Occipital lobe (tissue), 1 donor: ENCODE measurements at regions not wholly inside any gene's neighbourhood (a gene's known extent, or its start where the extent isn't known, plus 50 kb on each side); places are given as distances from the start of the nearest gene placed in this dataset.

ENCODE experiments used
- DNase-seq: peaks from one replicate; lab custom pipeline; 2025; lab: John Stamatoyannopoulos, UW

DNA sequence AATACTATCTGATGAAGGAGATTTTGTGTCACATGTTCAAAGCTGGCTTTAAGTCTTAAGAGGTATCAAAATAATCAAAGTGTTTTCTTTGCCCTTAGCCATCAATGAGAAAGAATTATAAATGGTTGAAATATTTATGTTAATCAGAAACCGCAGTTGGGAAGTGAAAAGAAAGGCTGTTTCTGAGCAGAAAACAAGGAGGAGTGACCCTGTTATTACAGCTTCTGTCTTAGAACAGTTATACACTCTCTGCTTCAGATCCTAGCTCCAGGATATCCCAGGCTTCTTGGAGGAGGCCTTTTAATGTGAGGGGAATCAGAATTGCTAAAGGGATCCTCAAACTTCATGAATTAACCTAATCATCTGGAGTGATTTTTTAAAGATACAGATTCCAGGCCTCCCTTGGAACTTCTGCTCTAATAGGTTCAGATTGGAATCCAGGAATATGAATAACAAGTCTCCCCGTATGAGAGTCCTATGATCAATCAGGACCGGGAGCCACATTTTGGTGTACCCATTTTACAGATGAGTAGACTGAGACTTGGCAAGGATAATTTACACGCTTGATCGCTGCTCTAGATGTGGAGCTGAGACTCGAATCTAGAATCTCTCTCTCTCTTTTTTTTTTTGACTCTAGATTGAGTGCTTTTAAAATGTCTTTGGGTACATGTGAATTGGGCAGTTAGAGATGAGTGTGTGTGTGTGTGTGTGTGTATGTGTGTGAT, 50.8 kb upstream of the JAG1 start:
- DNase-seq: no peak

DNA sequence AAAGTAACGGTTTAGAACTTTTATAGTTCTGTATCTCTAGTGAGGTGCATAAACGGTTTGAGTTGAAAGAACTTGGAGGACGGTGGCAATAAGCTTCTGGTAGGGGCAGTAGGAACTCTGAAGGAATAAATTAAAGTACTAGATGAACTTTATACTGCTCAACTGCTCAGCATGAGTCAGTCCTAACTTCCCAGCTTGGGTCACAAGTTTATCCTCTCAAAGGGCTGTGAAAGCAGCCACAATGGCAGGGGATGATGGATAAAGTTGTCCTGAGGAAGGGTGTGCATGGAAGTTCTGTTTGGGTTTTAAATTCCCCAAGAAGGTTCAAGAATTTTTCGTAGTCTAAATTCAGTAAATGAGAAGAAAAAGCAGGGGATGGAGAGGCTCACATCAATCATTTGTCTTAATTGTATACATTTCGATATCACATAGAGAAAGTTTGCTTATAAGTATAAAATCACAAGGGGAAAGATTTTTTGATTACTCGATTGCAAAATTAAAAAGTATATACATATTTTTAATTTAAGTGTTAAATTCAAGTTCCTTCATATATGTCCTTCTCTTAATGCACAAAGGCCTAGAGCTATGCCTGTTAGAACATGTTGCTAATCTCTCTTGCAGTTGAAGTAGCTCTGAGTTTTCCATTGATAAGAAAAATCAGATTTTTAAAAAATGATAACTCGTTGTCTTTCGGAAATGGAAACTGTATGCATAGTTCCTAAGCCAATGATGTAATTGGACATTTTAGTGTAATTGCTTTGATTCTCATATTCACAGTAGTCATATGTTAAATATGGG, 55.3 kb upstream of the JAG1 start:
- DNase-seq: no peak

DNA sequence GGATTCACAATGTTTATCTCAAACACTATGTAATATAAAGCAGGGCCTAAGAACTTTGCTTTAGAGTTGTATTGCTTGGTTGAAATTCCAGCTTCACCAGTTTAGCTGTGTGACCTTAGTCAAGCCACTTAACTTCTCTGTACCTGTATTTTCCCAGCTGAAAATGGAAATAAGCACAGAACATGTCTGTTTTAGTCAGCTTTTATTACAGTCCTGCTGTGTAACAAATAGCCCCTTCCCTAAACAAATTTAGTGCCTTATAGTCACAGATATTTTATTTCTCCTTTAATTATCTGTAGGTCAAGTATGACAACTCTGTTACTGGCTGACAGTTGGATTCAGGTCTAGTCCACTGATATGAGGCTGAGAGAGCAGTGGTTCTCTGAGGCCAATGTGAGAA, 56.0 kb upstream of the JAG1 start:
- DNase-seq: no peak

DNA sequence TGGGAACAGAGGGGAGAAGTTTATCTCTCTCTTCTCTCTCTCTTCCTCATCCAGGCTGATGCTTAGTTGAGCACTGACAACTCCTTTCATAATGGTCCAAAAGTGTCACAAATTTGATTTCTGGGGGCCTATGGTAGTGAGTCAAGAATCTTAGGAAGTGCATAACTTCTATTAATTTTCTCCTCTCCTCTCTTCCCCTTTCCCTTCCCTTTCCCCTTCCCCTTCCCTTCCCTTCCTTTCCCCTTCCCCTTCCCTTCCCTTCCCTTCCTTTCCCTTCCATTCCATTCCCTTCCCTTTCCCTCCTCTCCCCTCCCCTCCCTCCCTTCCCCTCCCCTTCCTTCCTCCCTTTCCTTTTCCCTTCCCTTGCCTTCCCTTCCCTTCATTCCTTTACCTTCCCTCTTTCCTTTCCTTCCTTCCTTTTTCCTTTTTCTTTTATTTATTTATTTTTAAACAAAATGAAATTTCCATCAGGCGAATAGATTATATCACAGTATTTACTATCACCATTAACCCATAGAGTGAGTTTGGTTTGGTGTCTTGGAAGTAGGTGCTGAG, 56.9 kb upstream of the JAG1 start:
- no peak for DNase-seq

DNA sequence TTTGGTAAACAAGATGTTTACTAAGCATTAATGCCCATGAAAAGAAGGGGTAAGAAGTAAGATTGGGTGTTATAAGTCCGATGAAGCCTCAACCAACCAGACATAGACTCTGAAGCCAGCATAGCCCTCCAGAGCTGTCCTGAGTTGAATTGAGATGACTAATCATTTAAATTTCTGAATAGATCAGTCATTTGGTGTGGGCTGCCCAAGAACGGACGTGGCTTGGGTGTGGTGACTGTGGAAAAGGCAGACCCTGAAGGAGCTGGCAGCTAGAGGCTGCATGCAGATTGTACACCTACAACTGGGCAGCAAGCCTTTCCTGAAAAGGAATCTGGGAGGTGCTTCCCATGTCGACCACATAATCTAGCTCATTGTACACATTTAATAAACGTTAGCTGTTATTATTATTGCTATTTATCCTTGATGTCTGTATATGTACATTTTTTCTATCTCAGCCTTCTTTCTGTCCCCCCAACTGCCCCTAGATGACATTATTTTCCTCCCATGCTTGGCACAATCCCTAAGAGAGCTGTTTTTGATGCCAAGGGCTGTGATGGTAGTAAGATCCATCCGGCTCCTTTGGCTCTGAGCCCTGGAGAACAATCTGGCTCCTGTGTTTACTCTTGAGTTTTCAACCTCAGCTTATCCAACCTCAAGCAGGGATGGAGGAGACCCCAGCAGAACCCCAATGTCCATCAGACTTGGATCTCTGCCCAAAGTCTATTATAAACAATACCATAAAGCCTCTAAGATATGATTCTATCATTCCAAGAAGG, 57.6 kb upstream of the JAG1 start:
- no peak for DNase-seq

DNA sequence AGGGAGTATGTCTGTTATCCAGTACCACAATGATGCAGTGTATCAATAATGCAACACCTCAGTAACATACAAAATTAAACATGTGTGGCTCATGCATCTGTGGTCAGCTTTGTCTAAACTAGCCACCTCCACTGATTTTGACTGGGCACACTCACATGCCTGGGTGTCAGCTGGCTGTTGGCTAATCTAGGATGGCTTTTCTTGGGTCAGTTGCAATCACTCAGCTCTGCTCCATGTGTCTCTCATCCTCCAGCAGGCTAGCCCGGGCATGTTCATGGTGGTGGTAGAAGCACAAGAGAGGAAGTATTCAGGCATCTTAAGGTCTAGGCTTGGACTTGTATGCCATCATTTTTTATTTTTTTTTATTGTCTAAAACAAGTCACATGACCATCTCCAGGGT, 59.3 kb upstream of the JAG1 start:
- no peak for DNase-seq

DNA sequence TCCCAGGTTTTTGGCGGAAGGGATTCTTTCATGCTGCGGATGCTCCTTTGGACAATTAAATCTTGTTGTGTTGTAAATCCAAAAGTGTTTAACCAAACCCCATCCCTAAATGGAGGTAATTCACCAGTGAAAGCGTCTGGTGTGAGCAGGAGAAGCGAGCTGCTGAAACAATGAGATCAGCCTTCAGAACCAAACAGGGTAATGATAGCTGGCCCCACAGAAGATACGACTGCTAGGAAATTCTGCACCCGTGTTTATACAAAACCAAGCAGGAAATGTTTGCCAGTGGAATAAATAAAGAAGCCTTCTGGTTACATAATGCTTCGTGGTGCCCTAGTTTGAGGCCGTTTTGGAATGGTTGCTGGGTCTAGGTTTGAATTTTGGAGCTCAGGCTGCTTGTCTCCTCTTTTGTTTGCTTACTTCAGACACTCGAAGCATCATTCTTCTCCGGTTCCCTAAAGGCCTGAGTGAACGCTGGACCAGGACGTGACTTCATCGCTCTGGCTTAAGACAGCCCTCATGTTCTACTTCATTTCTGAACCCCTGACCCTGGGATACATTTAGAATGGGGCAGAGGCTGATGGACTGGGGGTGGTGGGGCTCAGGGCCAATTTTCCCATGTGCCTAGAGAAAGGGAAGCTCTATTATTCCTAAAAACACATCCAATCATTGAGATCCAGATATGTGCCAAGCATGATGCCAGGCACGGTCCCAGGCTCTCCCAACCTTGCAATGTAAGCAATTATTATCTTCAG, 61.6 kb upstream of the JAG1 start:
- no peak for DNase-seq

DNA sequence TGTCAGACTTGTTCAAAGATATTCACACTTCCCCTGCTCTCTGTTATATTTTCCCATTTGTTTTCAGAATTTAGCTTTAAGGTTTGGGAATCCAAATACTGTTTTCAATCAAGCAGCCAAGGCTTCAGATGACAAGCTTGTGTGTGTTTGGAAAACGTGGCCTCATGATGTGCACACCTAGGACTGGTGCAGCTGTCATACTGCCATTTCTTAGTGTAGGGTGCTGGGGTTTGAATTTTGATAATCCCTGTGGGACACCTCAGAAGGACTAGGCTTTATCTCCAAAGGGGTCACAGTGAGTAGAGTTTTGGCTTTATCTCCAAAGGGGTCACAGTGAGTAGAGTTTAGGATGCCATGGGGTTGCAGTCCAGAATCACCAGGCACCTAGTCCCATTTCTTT, 65.3 kb upstream of the JAG1 start:
- no peak for DNase-seq

DNA sequence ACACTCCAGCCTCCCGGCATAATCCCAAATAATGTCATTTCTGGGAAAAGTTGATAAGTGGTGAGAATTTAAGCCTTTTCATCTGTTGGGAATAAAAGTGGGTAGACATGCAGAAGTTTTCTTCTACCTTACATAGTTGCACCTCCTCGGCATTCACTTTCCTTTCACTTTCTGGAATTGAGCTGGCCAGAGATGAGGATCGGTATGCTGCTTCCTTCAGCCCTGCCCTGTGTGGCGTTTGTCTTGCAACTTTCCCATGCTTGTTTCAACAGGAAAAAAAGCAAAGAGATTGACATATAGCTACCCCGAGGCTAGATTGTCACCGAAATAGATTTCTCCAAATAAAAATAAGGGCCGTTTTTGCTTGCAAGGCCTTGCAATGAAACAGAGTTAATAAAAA, 65.8 kb upstream of the JAG1 start:
- DNase-seq: no peak

DNA sequence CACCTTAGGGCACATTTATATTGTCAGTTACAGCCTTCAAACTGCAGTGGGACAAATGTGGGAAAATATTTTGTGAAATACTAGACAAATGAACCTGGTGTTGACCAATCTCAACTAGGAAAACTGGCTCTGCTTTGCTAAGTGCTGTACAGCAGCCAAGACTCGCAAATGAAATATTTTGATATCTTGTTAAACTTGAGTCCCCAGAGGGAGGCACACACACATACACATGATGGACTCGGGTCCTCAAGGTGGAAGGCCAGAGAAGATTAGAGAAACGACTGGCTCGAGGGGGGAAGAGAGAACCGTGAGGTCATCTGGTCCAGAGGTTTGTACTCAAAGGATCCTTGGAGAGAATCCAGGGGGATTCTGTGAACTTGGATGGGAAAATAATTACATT, 67.3 kb upstream of the JAG1 start:
- DNase-seq: no peak

DNA sequence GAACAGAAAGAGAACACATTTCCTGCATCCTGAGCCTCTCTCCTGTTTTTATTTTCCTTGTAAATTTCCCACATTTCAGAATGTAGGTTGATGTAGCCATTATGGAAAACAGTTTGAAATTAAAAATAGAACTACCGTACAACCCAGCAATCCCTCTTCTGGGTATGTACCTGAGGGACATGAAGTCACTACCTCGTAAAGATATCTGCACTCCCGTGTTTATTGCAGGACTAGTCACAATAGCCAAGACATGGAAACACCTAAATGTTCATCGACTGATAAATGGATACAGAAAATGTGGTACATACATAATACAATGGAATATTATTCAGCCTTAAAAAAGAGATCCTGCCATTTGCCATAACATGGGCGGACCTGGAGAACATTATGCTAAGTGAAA, 72.0 kb upstream of the JAG1 start:
- no peak for DNase-seq

DNA sequence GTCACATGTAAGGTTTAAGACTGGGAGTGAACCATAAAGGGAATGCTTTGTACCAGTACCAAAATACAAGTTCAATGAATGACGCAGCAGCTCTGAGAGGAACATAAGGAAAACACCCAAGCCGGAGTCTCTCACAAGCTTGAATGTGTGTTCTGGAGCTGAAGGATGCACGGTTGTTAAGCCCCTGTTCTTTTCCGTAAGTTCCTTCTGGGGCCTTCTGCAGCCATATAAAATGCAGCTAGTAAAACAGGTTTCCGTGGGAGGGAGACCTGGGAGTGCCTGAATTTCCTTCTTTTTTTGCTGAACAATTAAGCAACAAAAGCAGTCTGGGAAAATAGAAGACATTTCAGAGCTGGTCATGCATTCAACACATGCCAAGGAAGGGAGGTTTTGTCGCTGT, 73.2 kb upstream of the JAG1 start:
- DNase-seq: no peak

DNA sequence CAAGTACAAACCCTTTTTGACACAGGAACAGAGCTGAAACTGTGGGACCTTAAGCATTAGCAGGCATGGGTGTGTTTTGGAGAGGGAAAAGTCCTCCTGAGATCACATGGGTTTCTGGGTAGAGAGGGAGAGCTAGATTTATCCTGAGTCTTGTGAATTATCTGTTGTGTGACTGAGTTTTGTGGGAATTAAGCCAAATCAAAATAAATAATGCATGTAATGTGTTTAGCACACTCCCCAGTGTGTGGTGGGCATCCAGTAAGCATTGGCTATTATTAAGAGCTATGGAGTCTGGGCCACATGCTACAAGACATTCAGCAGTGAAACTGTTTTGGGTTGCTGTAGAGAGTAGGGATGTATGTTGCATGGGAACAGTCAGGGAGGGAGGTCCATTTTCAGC, 75.3 kb upstream of the JAG1 start:
- DNase-seq: no peak

DNA sequence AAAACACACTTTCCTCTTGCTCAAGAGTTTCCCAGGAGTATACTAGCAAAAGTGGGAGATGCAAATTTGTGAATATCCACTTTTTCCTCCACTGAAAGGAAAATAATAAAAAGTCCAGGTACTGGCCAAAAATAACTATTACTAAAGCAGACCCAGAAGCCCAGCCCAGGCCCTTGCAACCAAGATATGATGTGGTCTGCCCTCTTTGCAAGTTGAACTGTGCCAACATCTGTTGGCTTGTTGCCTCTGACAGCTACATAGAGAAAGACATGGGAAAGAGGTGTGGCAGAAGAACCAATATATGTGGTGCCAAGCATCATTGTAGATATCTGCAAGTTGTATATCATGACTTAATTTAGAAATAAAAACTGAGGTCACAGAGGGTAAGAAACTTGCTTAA, 78.4 kb upstream of the JAG1 start:
- DNase-seq: no peak

DNA sequence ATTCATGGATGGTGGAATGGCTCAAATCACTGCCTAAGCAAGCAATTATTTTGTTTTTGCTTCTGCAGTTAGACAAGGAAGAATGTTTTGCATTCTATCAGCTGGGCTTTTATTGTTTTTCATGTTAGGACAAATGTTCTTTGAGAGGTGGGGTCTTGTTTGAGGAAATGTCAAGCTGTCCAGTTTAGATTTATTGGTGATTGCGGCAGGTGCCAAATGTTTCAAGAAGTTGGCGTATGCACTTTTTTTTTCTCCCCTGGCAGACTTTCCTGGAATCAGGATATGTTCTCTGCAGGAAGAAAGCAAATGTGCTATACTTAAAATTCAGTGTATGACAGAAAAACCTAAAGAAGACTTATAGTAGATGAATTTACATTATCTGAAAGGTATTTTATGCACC, 81.0 kb upstream of the JAG1 start:
- DNase-seq: no peak

DNA sequence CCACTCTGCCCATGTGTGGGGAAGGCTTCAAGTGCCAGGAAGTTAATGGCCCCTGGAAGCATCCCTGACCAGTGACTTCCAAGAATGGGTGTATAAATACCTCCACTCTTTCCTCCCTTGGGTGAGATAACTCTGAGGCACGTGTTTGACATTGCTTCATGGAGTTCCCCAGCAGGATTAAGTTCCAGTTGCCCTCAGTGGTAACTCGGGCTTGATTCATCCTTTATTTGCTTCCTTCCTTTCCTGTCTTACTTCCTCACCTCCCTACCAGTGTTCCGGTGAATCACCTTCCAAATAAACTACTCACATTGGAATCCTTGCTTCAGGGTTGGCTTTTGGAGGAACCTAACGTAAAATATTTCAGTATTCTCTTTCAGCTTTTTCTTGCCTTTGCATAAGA, 84.6 kb upstream of the JAG1 start:
- no peak for DNase-seq

DNA sequence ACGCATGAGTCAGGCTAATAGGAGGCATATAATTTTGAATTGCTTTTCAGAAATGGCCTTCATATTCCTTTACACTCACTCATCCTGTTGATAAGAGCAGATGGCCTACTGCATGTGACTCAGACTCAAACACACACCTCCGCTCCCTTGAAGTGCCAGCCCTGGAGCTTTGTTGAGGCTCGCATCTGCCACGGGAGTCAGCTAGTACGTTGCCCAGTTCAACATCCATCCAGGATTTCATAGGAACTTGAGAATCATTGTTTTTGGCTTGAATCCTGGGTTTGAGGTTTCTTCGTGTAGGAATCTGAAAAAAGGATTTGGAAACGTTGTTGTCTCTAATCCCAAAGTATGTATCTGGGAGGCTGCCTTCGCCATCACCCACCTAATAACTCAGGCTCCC, 87.4 kb upstream of the JAG1 start:
- DNase-seq: peak; percentile 48

DNA sequence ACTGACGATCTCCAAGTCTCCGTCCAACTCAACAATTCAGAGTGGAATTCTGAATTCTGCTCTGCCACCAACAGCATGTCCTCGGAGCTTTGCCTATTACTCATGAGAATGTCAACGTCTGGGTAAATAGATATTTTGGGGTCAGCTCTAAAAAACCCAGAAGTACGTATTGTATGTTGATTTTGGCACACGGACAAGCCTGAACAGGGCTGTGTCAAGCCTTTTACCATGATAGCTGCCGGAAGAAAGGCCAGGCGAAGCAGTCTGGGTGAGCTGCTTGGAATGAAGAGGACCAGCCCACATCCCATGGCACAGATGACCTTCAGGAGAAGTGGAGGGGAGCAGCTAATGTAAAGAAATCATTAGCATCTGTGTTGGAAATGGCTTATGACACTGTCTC, 88.0 kb upstream of the JAG1 start:
- DNase-seq: no peak

DNA sequence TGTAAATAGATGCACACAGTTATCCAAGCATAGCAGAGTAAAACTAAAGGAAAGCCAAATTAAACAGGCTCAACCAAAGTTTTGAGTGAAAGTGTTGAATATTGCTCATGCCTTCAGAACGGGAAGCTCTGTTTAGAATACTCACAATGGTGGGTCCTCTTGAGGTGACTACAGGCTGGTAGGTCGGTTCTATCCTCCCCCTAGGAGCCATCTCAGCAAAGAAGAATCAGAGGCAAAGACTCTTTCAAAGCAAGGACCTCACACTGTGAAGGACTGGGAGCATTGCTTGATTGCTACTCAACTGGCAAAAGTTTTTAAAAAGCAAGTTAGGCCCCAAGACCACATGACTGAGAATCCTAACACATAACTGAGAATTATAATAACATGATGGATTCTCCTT, 88.4 kb upstream of the JAG1 start:
- no peak for DNase-seq

DNA sequence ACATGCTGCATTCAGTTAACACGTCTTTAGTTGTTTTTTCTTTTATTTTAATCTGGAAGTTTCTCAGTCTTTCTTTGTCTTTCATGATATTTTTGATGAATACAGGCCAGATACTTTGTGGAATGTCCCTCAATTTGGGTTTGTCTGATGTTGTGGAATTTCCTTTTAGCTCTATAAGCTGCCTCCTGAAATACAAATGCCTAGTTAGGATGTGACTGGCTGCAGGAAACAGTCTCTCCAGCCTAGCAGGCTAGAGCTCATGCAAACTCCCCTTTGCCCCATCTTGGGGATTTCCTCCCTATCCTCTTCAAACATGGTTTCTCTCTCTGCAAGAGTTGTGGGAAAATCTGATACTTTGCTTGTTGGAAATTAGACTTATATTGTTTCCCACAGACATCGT, 89.3 kb upstream of the JAG1 start:
- no peak for DNase-seq

DNA sequence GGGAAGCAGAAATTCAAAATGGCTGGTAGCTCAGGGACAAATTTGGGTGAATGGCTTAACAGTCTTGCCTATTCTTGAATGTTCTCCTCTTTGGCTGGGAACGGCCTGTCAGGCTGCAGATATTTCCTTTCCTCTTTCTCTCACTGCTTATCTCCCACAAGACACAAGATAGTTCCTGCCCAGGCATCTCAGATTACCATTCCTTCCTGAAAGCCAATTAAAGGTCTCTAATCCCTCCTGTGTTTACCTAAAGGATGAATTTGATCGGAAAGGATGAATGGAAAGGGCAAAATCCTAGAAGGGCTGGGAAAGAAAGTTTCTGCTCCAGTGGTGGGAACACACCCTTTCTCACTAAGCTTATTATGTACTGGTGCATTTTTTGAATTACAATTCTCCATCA, 95.9 kb upstream of the JAG1 start:
- DNase-seq: no peak

DNA sequence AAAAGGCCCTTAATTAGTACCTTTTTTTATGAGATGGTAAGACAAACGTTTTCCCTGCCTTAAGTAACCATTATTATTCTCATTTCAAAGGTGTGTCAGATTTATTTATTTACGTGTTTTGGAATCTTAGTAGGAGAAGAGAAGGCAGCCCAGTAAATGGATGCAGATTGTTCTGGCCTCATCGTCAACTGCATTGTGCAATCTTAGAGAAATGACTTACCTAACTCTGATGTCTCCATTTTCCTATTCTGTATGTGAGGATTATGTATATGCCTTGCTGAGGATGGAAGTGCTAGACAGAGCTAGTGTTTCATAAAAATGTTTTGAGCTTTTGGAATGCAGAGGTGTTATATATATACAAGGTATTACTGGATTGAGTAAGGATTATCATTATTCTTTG, 97.0 kb upstream of the JAG1 start:
- DNase-seq: no peak
